Left ventricle myocardium superior (tissue), 1 donor: ENCODE measurements at regions not wholly inside any gene's neighbourhood (a gene's known extent, or its start where the extent isn't known, plus 50 kb on each side); places are given as distances from the start of the nearest gene placed in this dataset.

ENCODE experiments used
- ATAC-seq: fragments of 200-7000 bp; cut with Tn5 transposase; one replicate; pipeline ENCODE4 v1.9.1; 2020; ENCODE audit warnings: mild to moderate bottlenecking, moderate library complexity
- DNase-seq: peaks from one replicate; pipeline ENCODE4 v3.0.0-alpha.2; 2020
- intact Hi-C: fragments of 100-400 bp; cut with micrococcal nuclease; formaldehyde crosslinking; loops from one replicate; pipeline ENCODE4 v1.11.0; 2022
- donor health status: DM: no; HTN: yes; CAD: no; lungs with severe emphysema.

DNA sequence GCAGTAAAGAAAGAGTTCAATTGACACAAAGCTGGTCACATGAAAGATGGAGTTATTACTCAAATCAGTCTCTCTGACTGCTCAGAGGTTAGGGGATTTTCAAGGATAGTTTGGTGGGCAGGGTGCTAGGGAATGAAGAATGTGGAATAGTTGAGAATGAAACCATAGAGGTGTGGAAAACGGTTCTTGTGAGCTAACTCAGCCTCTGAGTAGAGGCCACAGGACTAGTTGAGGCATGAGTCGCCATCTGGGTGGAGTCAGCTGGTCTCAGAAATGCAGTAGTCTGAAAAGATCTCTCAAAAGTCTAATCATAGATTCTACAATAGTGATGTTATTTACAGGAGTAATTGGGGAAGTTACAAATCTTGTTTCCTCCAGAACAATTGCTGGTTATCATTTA lies 178.9 kb upstream of the SPEF2 start:
- no peak for ATAC-seq

DNA sequence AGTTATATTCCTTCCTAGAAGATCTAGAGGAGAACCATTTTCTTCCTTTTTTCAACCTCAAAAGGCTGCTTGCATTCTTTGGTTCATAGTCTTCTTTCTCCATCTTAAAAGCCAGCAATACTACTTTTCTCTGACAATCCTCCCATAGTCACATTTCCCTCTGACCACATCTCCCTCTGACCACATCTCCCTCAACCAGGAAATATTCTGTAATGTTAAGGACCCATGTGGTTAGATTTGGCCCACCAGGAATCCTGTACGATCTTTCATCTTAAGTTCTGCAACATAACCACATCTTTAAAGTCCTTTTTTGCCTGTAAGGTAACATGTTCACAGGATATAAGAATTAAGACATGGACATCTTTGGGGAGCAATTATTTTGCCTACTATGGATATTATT lies 179.4 kb upstream of the SPEF2 start:
- intact Hi-C loops, result no loop called here
- ATAC-seq (no peak), DNase-seq (no peak)

More for the DNA sequence above, 178.9 kb upstream of the SPEF2 start:
- intact Hi-C loops, result no loop called here
- no peak for DNase-seq

- intact Hi-C loops, result no loop called here
- DNase-seq (no peak), ATAC-seq (no peak)
Measured at GRCh38 chr5:35436400-35437057, 181.1 kb upstream of the SPEF2 start.

DNA sequence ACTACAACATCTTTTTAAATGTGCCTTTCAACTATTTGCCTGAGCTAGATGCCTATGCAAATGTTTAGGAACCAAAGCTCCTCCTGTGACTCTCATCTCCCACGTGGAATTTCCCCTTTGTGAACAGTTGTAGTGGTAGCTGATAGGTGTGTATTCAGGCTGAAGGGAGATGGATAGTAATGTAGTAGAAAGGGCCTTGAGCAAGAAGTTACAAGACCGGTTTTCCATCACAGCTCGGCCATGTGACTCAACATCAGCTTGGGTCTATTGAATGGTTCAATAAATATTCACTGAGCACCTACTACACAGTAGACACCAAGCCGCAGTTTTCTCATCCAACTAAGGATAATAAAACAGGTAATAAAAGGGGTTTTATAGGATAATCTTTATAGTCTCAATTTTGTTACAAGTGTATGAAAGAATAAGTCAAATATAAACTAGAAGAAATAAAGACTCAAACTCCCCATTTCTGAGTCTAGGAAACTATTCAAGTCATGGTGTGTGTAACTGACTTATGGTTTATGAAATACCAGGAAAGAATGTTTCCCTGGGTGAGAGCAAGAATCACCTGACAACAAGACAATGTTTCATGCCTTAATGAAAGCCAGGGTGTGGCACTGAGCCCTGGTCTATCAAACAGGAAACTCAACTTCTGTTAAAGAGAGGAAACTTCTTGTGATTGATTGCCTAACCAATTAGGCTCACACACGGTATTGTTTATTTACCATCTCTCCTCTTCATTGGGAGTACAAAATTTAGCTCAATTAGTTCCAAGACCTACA lies 187.1 kb upstream of the SPEF2 start:
- intact Hi-C loops, result no loop called here
- DNase-seq (no peak), ATAC-seq (no peak)

DNA sequence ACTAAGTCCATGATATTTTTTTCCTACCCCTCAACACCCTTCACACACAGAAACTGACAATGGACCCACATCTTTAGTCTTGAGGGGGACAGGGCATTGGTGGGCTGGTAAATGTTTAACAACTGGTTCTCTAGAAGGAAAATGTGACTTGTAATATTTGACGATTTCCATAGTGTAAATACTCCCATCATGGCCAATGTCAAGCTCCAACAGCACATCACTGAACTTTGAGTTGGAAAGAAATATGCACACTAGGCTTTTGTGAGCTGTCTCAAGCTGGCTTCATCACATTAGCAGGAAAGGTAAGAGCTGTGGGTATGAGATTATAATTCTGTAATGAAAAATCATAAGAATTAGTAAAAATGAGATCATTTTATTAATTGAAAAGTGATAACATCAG lies 189.9 kb upstream of the PRLR start:
- ATAC-seq, result no peak
- no peak for DNase-seq
- intact Hi-C loops, result no loop called here

DNA sequence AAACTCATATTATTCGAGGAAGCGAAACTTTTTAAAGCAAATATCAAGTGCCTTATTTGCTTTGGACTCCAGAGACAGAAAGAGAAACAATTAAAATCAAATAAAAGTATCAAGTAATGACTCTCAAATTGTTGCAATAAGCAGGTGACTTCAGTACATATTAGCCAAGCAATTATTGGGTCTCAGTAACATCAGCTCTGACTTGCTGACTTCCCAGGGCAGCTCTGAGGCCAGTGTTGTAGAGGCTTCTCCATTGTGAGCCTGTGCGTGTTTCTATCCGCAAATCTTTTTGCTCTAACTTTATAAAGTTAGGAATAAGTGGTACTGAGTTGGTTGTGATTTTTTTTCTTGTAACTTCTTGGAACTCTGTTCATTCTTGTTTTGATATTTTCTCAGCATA lies 186.8 kb upstream of the PRLR start:
- no peak for ATAC-seq
- intact Hi-C loops, result no loop called here
- no peak for DNase-seq

DNA sequence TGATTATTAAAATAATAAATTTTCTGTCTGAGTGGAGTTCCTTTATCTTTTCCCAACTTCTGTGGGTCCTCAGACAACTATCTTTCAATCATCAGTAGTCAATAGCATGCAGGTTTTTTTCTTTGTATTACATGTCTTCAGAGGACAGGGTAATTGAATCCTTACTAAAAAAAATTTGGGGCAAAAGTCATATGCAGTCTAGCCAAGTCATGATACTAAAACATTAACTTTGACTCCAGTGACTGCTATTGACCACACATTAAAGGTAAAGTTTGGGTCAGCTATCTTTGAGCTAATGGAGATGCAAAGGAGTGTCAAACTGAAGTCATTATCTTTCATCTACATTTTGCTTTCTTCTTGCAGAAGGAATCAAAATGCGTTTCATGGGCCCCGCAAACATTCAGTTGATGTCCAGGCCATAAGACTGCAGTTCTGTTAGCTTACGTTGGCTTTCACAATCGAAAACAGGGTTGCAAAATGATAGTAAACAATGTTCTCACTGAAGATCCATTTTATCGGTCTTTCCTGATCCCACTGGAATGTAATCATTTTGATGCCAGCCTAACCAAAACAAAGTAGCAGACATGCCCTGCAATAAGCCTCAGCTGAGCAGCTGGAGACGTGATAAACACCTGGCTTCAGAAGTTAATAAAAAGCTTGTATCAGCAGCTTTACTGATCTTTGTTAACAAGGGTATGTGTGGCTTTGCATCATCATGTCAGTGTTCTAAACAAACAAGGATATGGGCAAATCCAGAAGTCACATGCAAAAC lies 186.1 kb upstream of the PRLR start:
- no peak for DNase-seq
- no peak for ATAC-seq
- intact Hi-C loops, result no loop called here

- intact Hi-C loops, result no loop called here
- no peak for ATAC-seq
- no peak for DNase-seq
Measured at GRCh38 chr5:35415309-35415708, 185.0 kb upstream of the PRLR start.

- DNase-seq (no peak), ATAC-seq (no peak)
- intact Hi-C loops, result no loop called here
Measured at GRCh38 chr5:35409361-35409760, 179.1 kb upstream of the PRLR start.

DNA sequence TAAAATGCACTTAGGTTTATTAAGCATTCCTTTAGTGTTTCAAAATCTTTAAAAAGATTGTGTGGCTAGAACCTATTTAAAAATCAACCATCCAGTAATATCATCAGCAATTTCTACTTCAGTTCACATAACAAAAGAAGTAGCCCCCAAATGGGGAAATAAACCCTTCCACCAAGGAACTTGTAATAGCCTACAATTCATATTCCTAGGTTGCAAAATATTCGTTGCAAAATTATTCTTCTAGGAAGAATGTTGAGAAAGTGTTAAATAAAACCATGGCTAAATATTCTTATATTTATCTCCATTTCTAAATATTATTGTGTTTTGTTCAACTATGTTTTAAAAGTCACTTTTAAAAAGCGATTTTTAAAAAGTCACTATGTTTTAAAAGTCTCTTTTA lies 177.9 kb upstream of the PRLR start:
- intact Hi-C loops, result no loop called here
- ATAC-seq, result no peak
- no peak for DNase-seq

DNA sequence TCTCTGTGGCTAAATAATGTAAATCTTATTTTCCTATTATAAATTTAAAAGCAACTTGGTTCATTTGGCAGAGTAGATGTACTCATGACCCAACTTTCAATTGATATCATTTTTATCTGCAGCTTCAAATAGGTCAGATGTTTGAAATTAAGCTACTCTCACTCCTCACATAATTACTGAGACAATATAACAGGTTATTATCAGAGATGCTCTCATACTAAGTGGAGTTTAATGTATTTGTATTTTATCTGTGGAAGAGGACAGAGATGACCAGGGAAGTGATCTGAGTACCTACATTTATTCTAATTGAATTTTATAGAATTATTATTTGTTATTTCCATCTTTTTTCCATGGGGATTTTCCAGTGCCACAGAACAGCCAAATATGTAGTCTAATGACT lies 177.4 kb upstream of the PRLR start:
- ATAC-seq, result no peak
- intact Hi-C loops, result no loop called here

DNA sequence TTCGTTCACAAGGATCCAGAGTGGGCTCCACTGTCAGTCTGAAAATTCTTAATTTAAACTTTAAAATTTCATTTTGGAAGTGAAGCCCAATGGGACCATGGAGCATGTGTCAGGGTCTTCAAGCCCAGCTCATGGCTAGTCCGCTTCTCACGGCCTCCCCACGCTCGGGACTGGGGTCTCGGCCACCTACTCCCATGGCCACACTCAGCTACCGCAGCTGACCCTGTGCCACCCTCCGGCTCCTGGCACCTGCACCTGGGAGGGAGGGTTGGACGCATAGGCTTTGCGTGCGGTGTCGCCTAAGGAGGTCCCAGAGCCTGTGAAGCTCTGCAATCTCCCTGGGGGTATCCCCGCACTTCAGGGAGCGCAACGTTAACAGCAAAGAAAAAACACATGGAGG lies 175.7 kb upstream of the PRLR start:
- intact Hi-C loops, result no loop called here
- DNase-seq, result peak; percentile 22
- ATAC-seq, result no peak

More for the DNA sequence above, 177.4 kb upstream of the PRLR start:
- no peak for DNase-seq

GRCh38 chr5:35404701-35405100 lies 174.4 kb upstream of the PRLR start:
- DNase-seq, result no peak
- intact Hi-C loops, result no loop called here
- ATAC-seq, result no peak

- ATAC-seq, result no peak
- intact Hi-C loops, result no loop called here
- DNase-seq, result no peak
Measured at GRCh38 chr5:35393901-35394300, 163.6 kb upstream of the PRLR start.

- intact Hi-C loops, result no loop called here
- ATAC-seq (no peak), DNase-seq (no peak)
Measured at GRCh38 chr5:35384658-35385057, 154.4 kb upstream of the PRLR start.

DNA sequence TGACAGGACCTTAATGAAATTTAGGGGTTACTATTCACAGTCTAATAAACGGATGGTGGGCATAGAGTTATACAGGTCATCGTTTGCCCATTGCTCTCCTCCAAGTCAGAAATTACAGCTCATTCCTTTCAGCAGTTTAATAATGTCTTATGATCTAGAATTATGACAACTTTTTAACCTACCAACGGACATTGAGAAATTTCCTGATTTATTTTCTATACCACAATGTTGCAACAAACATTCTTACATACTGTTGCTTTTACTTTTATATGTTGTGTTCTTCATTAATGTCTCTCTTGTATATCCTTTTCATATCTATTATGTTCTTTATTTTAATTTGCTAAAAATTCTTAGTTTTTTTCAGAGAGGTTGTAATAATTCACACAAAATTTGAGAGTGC lies 152.8 kb upstream of the PRLR start:
- ATAC-seq, result no peak
- DNase-seq, result no peak
- intact Hi-C loops, result no loop called here

- intact Hi-C loops, result no loop called here
- no peak for DNase-seq
- ATAC-seq, result no peak
Measured at GRCh38 chr5:35377653-35378052, 147.4 kb upstream of the PRLR start.

DNA sequence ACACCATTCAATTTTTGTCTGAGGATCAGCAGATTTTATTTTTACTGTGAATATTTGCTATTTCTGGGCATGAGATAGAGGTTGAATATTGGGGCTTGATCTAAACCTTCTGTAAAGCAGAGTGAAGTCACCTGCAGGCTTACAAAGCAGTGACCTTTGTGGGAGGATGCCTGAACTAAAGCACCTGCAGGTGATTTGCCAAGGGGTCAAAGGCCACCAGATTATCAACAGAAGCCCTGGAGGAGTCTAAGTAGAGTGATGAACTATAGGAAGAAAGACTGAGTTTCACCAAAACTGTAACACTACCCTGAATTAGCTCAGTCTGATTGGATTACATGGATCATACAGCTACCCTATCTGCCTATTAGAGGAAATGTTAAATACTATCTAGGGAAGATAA lies 144.3 kb upstream of the PRLR start:
- DNase-seq (no peak), ATAC-seq (no peak)
- intact Hi-C loops, result no loop called here

DNA sequence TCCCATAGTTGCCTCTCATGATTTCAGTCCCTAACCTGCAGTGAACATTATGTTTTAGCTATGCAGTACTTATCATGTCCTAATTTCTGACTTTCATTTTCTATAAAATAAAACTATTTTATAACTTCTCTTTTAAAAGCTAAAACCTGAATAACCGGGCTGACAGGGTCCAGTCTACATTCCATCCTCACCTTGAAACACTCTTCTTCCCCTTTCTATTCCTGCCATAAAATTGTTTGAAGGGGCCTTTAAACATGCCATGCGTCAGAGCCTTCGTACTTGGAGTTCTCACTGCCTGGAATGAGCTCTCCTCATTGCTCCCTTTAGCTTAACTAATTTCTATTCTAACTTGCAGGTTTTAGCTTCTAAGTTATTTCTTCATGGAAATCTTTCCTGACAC lies 143.0 kb upstream of the PRLR start:
- intact Hi-C loops, result no loop called here
- ATAC-seq (no peak), DNase-seq (no peak)

- intact Hi-C loops, result no loop called here
- no peak for DNase-seq
- no peak for ATAC-seq
Measured at GRCh38 chr5:35372482-35372881, 142.2 kb upstream of the PRLR start.
